SU-DHL-6 (cell line): ENCODE measurements at regions not wholly inside any gene's neighbourhood (a gene's known extent, or its start where the extent isn't known, plus 50 kb on each side); places are given as distances from the start of the nearest gene placed in this dataset.

Source experiments
- CTCF ChIP-seq: fragments of 200-600 bp; sonication (generic); IDR thresholded peaks from one replicate; pipeline ENCODE4 v1.5.1; 2017; ENCODE audit warnings: antibody characterized with exemption, mild to moderate bottlenecking, low read length, moderate library complexity; ENCODE audit not compliant: insufficient read depth, poor library complexity, severe bottlenecking
- EZH2phosphoT487 ChIP-seq: fragments of 200-600 bp; sonication (generic), shearing (Covaris generic); conservative IDR thresholded peaks from 2 replicates; pipeline ENCODE4 v1.6.1; 2018; ENCODE audit warnings: mild to moderate bottlenecking, antibody characterized with exemption, low read length, moderate library complexity, mixed read lengths

- TF ChIP-seq CTCF = no peak
- no peak for TF ChIP-seq EZH2phosphoT487
These were observed 500.8 kb downstream of the KCNJ18 start for GRCh38 chr17:22193113-22193512.
